Spleen (tissue), 11 donors: ENCODE measurements at regions not wholly inside any gene's neighbourhood (a gene's known extent, or its start where the extent isn't known, plus 50 kb on each side); places are given as distances from the start of the nearest gene placed in this dataset.

Experiments
- DNase-seq: peaks from one replicate; pipeline ENCODE4 v3.0.0-alpha.2; 2020
- H3K27ac ChIP-seq, 8 donors: fragments of 200-600 bp; sonication (generic) in 7 of 8; 1 replicate in 4 of 8; 2 replicates in 4 of 8; pipeline versions ENCODE4 v1.5.0 to v1.8.0; 2016 to 2021; ENCODE audit warnings: inconsistent platforms in 4 of 8, mild to moderate bottlenecking in 4 of 8, moderate library complexity in 1 of 8
- H3K27me3 ChIP-seq, 7 donors: fragments of 200-600 bp; sonication (generic) in 6 of 7; replicated peaks in 1 of 7; 1 replicate in 4 of 7; 2 replicates in 3 of 7; pipeline versions ENCODE4 v1.5.0 to v1.8.0; 2016 to 2021; ENCODE audit warnings: inconsistent platforms in 3 of 7, mild to moderate bottlenecking in 1 of 7
- H3K36me3 ChIP-seq, 6 donors: fragments of 200-600 bp; sonication (generic) in 5 of 6; 1 replicate in 4 of 6; 2 replicates in 2 of 6; pipeline versions ENCODE4 v1.5.0 to v1.8.0; 2016 to 2021; ENCODE audit warnings: inconsistent platforms in 2 of 6
- H3K4me1 ChIP-seq, 6 donors: fragments of 200-600 bp; sonication (generic) in 5 of 6; 1 replicate in 3 of 6; 2 replicates in 3 of 6; pipeline versions ENCODE4 v1.5.0 to v1.8.0; 2016 to 2021; ENCODE audit warnings: inconsistent platforms in 3 of 6
- H3K4me3 ChIP-seq, 8 donors: fragments of 200-600 bp; sonication (generic) in 7 of 8; 1 replicate in 4 of 8; 2 replicates in 4 of 8; pipeline versions ENCODE4 v1.5.0 to v1.8.0; 2016 to 2021; ENCODE audit warnings: inconsistent platforms in 4 of 8, mild to moderate bottlenecking in 4 of 8, moderate library complexity in 2 of 8
- H3K9me3 ChIP-seq, 8 donors: fragments of 200-600 bp; sonication (generic) in 7 of 8; 1 replicate in 4 of 8; 2 replicates in 4 of 8; pipeline versions ENCODE4 v1.5.0 to v1.8.0; 2016 to 2021; ENCODE audit warnings: inconsistent platforms in 4 of 8
- POLR2A ChIP-seq, 3 donors: fragments of 450-650 bp; IDR thresholded peaks; one replicate each; pipeline ENCODE4 v1.5.1; 2017; ENCODE audit warnings: antibody characterized with exemption in 3 of 3, mild to moderate bottlenecking in 1 of 3
- POLR2AphosphoS5 ChIP-seq, 3 donors: sonication (generic); formaldehyde crosslinking; IDR thresholded peaks; one replicate each; pipeline ENCODE4 v1.5.1; 2017; ENCODE audit warnings: antibody characterized with exemption in 3 of 3
- WGBS, 5 donors: extraction: QIAGEN DNeasy Blood & Tissue Kit in 3 of 5; methylation state at CpG; one replicate each; pipeline versions ENCODE4 v1.1.5 to v1.1.7; 2013 to 2018; 5-methylcytosine and 5-hydroxymethylcytosine counted together
- intact Hi-C: fragments of 100-400 bp; cut with DNase I; formaldehyde crosslinking; loops from one replicate; pipeline ENCODE4 v1.15.0; 2023; ENCODE audit warnings: low total_unique reads
- TF ChIP-seq, protein P1 (sequence below), 11 experiments: fragments of 200-600 bp in 7 of 11; fragments of 450-650 bp in 4 of 11; sonication (generic) in 4 of 11; IDR thresholded peaks in 8 of 11; conservative IDR thresholded peaks in 3 of 11; 1 replicate in 7 of 11; 2 replicates in 4 of 11; pipeline versions ENCODE4 v1.4.0 to v1.8.0; 2016 to 2021; ENCODE audit warnings: antibody characterized with exemption in 11 of 11, inconsistent platforms in 4 of 11, mild to moderate bottlenecking in 1 of 11
- donor health status: healthy with polysubstance abuse.
- donor health status: DM: no; HTN: no; CAD: no; lungs with moderate emphysema.
- donor health status: DM: no; HTN: no; CAD: no.
- donor health status: Bipolar disorder and iron deficiency.
- donor health status: healthy.
- donor health status: DM: no; HTN: no; CAD: no.
- donor health status: DM: yes; HTN: yes; CAD: no.

DNA sequence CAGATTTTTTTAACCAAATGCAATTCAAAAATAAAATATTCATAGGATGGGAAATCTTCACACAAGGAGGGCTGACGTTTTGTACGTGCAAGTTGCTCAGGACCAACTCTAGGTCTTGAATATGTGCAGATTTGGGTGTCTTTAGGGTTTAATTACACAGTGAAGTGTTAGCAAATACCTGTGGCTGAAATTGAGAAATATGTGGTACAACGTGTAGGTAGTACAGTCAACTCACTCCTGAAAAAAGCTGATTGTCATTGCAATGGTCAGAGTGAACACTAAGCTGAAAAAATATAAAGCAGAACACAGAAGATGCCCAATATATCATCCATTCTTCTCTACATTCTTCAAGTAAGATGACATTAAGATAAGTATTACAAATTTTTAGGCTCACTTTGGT, 314.3 kb downstream of the SLITRK1 start:
- WGBS, 5 donors = 55 to 90% (median 80%) methylated on average over 3 of the region's 3 CpGs
- H3K4me3 ChIP-seq = no peak overlapping the region
- H3K4me1 ChIP-seq = no peaks in the 10 kb centered on the region
- no peak overlapping the region for H3K27ac ChIP-seq
- no peaks in the 10 kb centered on the region for H3K36me3 ChIP-seq
- TF ChIP-seq POLR2AphosphoS5 (IDR thresholded peaks at IDR 0.05) (no peak), POLR2A (IDR thresholded peaks at IDR 0.05) (no peak)
- TF ChIP-seq, protein P1, sequence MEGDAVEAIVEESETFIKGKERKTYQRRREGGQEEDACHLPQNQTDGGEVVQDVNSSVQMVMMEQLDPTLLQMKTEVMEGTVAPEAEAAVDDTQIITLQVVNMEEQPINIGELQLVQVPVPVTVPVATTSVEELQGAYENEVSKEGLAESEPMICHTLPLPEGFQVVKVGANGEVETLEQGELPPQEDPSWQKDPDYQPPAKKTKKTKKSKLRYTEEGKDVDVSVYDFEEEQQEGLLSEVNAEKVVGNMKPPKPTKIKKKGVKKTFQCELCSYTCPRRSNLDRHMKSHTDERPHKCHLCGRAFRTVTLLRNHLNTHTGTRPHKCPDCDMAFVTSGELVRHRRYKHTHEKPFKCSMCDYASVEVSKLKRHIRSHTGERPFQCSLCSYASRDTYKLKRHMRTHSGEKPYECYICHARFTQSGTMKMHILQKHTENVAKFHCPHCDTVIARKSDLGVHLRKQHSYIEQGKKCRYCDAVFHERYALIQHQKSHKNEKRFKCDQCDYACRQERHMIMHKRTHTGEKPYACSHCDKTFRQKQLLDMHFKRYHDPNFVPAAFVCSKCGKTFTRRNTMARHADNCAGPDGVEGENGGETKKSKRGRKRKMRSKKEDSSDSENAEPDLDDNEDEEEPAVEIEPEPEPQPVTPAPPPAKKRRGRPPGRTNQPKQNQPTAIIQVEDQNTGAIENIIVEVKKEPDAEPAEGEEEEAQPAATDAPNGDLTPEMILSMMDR (IDR thresholded peaks at IDR 0.05 in 8 of 11, conservative IDR thresholded peaks at IDR 0.05 in 3 of 11) = no peak
- no peaks in the 10 kb centered on the region for H3K27me3 ChIP-seq
- intact Hi-C loops = no loop called here
- peaks cover 0 to 12% (median 0%) of the 10 kb centered on the region in 8 donors for H3K9me3 ChIP-seq
- no peak for DNase-seq

DNA sequence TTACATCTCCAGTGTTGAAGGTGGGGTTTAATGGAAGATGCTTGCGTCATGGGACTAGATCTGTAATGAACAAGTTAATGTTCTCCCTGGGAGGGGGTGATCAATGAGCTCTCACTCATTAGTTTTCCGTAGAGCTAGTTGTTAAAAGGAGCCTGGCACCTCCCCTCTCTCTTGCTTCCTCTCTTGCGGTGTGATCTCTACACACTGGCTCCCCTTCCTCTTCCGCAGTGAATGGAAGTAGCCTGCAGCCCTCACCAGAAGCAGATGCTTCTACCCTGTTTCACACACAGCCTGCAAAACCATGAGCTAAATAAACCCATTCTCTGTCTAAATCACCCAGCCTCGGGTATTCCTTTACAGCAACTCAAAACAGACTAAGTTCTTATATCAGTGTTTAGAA, 318.8 kb downstream of the SLITRK1 start:
- no peaks in the 10 kb centered on the region for H3K27me3 ChIP-seq
- no peaks in the 10 kb centered on the region for H3K9me3 ChIP-seq
- TF ChIP-seq, protein P1 (IDR thresholded peaks at IDR 0.05 in 8 of 11, conservative IDR thresholded peaks at IDR 0.05 in 3 of 11) = no peak
- no peak for TF ChIP-seq POLR2A (IDR thresholded peaks at IDR 0.05)
- H3K4me3 ChIP-seq = no peak overlapping the region
- H3K27ac ChIP-seq = no peak overlapping the region
- no peaks in the 10 kb centered on the region for H3K4me1 ChIP-seq
- DNase-seq = no peak
- no peaks in the 10 kb centered on the region for H3K36me3 ChIP-seq
- 70 to 90% (median 79%) methylated on average over 5 of the region's 5 CpGs for WGBS, 5 donors
- intact Hi-C loops = no loop called here

DNA sequence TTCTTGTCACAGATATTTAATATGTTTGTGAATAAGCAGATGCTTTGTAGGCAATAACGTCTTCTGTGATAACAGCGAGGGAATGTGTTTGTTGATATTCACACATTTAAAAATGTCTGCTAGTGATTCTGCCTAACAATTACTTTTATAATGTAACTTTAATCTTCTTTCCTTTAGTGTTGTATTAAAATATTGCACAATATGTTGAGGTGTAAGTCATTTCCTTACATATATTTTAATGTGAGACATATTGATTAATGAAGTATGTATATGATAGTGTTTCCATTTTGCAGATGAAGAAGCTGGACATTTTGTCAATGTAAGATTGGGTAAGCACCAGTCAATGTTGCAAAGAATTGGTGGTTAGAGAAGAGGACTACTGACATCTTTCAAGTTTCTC, 324.4 kb downstream of the SLITRK1 start:
- 80 to 94% (median 89%) methylated on average over 2 of the region's 2 CpGs for WGBS, 5 donors
- DNase-seq = no peak
- Histone ChIP-seq H3K9me3 (no peaks in the 10 kb centered on the region), H3K4me1 (no peaks in the 10 kb centered on the region), H3K27ac (no peak overlapping the region), H3K4me3 (no peak overlapping the region), H3K36me3 (no peaks in the 10 kb centered on the region), H3K27me3 (no peaks in the 10 kb centered on the region)
- intact Hi-C loops = no loop called here
- TF ChIP-seq POLR2A (IDR thresholded peaks at IDR 0.05) (no peak), POLR2AphosphoS5 (IDR thresholded peaks at IDR 0.05) (no peak)
- TF ChIP-seq, protein P1 (IDR thresholded peaks at IDR 0.05 in 8 of 11, conservative IDR thresholded peaks at IDR 0.05 in 3 of 11) = no peak

DNA sequence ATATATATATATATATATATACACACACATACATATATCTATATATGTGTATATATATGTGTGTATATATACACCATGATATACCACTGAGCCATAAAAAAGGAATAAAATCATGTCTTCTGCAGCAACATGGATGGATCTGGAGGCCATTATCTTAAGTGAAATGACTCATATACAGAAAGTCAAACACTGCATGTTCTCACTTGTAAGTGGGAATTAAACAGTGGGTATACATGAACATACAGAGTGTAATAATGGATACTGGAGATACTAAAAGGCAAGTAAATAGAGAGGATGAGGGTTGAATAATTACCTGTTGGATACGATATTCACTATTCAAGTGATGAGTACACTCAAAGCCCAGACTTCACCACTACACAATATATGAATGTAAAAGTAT, 332.6 kb downstream of the SLITRK1 start:
- H3K9me3 ChIP-seq = peaks cover 0 to 5% (median 0%) of the 10 kb centered on the region in 8 donors
- no peaks in the 10 kb centered on the region for H3K27me3 ChIP-seq
- H3K4me3 ChIP-seq = no peak overlapping the region
- intact Hi-C loops = no loop called here
- no peak for TF ChIP-seq POLR2AphosphoS5 (IDR thresholded peaks at IDR 0.05)
- H3K4me1 ChIP-seq = no peaks in the 10 kb centered on the region
- no peak for DNase-seq
- 91 to 98% (median 96%) methylated on average over 1 of the region's 1 CpG for WGBS, 5 donors
- H3K36me3 ChIP-seq = no peaks in the 10 kb centered on the region
- H3K27ac ChIP-seq = no peak overlapping the region

DNA sequence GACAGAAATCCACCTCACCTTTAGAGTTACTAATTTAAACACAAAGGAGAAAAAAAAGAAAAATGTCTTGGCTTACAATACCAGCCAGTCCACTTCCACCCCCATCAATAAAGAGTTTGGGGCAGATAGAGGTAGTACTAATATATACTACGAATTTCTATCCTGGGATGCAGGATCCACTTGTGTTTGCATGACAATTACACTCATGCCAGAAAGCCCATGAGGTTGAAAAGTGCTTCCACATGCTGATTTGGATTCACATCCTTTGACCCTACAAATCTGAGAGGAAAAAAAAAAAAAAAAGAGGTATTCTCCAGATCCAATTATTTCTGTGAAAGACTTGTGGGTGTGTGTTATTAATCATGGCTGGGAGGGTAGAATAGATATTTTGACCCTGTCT, 335.2 kb downstream of the SLITRK1 start:
- no peaks in the 10 kb centered on the region for H3K27me3 ChIP-seq

More for the DNA sequence above, 335.2 kb downstream of the SLITRK1 start:
- 41 to 71% (median 55%) methylated on average over 1 of the region's 1 CpG for WGBS, 5 donors
- DNase-seq = no peak
- intact Hi-C loops = no loop called here
- peaks cover 0 to 5% (median 0%) of the 10 kb centered on the region in 8 donors for H3K9me3 ChIP-seq
- no peaks in the 10 kb centered on the region for H3K36me3 ChIP-seq
- TF ChIP-seq, protein P1 (IDR thresholded peaks at IDR 0.05 in 8 of 11, conservative IDR thresholded peaks at IDR 0.05 in 3 of 11) = no peak
- no peak for TF ChIP-seq POLR2A (IDR thresholded peaks at IDR 0.05)
- no peak for TF ChIP-seq POLR2AphosphoS5 (IDR thresholded peaks at IDR 0.05)
- no peaks in the 10 kb centered on the region for H3K4me1 ChIP-seq
- H3K27ac ChIP-seq = no peak overlapping the region
- no peak overlapping the region for H3K4me3 ChIP-seq
